Hematopoietic multipotent progenitor cell treated with erythropoietin and hydrocortisone succinate and interleukin-3 and kit ligand, for 6 days (in vitro differentiated cells): ENCODE measurements at regions not wholly inside any gene's neighbourhood (a gene's known extent, or its start where the extent isn't known, plus 50 kb on each side); places are given as distances from the start of the nearest gene placed in this dataset.
"Not testable (repeated sequence)": the region's sequence is repeated elsewhere in the genome, so short reads cannot be mapped to it uniquely, and the experiment has no call there.

Experiments
- DNase-seq: peaks from one replicate; pipeline ENCODE4 v3.0.0-alpha.2; 2015

DNA sequence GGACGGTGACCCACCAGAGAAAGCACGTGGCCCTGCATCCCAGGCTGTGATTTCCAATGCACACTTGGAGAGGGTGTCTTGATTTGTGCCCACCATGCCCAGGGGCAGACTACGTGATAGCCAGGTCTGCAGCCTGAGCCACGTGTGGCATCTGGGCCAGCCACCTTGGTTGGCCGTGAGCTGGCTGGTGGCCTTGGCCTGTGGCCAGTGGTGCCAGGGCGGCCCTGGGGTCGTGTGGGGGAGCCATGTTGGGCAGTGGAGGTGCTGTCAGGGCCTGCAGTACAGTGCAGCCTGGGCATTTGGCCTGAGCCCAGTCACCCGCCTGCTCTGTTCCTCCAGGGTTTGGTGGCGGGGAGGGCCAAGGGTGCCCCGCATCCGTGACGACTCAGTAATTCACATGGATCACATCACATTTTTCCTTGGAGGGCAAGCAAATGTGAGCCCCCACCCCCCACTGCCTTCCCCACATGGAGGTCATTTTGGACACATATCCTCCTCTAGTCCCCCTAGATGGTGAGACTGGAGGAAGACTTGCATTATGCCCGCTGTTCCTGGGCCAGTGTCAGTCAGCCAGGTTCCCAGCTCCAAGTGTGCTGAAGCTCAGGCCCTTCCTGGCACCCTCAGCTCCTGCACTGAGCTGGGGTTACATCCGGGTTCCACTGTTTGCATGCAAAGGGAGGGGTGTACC is 201.4 kb downstream of the UBE3A start:
- DNase-seq, result no peak

DNA sequence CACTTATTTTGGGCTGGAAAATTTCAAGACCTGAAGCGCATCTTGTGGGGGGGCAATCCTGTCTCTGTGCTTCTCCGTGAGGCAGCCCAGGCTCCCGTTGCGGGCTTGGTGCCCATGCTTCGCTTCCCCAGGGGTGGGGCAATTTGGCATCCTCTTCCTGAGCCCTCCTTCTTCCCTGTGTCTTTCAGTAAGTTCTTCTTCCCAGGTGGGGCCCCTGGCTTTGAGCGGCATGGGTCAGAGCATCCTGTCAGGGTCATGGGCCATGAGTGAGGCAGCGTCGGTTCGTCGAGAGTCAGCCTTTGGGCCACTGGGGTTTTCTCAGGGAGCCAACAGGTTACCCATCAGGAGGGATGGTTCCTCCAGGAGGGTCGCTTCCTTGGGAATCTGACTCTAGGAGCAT is 200.7 kb downstream of the UBE3A start:
- no peak for DNase-seq

GRCh38 chr15:25238716-25239470 is 199.9 kb downstream of the UBE3A start:
- no peak for DNase-seq

DNA sequence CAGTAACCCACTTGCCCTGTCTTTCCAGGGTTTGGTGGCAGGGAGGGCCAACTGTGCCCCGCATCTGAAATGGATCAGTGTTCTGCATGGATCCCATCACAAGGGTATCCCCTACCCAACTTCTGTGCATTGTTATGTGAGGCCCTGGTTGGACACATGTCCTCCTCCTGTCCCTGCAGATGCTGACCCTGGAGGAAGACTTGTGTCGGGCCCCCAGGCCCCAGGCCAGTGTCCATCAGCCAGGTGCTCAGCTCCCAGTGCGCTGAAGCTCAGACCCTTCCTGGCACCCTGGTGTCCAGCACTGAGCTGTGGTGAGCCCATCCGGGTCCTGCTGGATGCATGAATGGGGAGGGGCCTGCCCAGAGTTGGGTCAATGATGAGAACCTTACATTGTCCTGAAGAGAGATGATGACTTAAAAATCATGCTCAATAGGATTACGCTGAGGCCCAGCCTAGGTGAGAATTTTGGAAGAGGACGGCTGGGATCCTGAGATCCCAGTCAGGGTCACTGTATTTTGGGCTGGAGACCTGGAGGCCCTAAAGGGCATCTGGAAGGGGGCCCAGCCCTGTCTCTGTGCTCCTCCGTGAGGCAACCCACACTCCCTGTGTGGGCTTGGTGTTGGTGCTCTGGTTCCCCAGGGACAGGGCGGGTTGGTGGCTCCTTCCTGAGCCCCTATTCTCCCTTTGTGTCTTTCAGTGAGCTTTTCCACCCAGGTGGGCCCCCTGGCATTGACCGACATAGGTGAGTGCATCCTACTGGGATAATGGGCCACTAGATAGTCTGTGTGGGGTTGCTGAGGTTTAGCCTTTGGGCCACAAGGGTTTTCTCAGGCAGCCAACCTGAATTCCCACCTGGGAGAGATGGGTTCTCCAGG is 199.1 kb downstream of the UBE3A start:
- no peak for DNase-seq

DNA sequence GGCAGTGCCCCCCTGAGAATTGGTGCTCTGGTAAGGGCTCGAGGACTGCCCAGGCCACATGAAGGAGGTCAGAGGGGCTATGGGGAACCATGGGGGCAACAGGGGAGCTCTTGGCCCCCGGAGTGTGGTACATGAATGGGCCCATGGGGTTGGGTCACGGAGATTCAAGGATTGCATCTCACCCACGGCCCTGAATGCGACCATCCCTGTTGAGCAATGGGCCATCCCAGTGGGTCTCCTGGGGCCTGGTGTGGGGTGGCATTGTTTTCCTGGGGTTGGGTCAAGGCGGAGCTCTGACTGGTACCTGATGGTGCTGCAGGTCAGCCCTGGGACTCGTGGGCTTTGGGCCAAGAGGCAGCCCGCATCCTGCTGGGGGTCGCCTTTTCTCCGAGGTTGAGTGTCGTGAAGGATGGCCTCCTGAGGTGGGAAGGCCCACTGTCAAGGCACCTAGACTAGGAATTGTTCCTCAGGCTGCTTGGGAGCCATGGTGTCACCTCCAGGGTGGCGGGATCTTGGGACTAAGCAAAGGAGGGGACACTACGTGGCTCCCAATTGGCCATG is 198.3 kb downstream of the UBE3A start:
- no peak for DNase-seq

DNA sequence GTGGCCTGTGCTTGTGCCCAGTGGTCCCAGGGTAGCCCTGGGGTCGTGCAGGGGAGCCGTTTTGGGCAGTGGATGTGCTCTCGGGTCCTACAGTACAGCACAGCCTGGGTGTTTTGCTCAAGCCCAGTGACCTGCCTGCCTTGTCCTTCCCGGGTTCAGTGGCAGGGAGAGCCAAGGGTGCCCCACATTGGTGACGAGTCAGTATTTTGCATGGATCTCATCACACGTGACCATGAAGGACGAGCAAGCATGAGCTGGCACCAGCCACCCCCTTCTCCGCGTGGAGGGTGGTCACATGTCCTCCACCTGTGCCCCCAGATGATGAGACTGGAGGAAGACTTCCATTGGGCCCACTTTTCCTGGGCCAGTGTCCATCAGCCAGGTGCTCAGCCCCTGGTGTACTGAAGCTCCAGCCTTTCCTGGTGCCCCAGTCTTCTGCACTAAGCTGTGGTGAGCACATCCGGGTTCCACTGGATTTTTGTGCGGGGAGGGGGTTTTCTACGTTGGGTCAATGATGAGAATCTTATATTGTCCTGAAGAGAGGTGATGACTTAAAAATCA is 197.5 kb downstream of the UBE3A start:
- DNase-seq, result no peak

- DNase-seq, result no peak
Measured at GRCh38 chr15:25242166-25242879, 196.5 kb downstream of the UBE3A start.

- DNase-seq, result no peak
Measured at GRCh38 chr15:25242957-25243799, 195.6 kb downstream of the UBE3A start.

DNA sequence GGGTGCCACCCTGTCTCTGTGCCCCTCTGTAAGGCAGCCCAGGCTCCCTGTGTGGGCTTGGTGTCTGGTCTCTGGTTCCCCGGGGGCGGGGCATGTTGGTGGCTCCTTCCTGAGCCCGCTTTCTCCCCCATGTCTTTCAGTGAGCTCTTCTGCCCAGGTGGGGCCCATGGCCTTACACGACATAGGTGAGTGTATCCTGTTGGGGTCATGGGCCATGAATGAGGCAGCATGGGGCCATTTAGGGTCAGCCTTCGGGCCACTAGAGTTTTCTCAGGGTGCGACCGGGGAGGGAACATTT is 195.1 kb downstream of the UBE3A start:
- DNase-seq, result no peak

GRCh38 chr15:25244731-25245585 is 193.9 kb downstream of the UBE3A start:
- no peak for DNase-seq

DNA sequence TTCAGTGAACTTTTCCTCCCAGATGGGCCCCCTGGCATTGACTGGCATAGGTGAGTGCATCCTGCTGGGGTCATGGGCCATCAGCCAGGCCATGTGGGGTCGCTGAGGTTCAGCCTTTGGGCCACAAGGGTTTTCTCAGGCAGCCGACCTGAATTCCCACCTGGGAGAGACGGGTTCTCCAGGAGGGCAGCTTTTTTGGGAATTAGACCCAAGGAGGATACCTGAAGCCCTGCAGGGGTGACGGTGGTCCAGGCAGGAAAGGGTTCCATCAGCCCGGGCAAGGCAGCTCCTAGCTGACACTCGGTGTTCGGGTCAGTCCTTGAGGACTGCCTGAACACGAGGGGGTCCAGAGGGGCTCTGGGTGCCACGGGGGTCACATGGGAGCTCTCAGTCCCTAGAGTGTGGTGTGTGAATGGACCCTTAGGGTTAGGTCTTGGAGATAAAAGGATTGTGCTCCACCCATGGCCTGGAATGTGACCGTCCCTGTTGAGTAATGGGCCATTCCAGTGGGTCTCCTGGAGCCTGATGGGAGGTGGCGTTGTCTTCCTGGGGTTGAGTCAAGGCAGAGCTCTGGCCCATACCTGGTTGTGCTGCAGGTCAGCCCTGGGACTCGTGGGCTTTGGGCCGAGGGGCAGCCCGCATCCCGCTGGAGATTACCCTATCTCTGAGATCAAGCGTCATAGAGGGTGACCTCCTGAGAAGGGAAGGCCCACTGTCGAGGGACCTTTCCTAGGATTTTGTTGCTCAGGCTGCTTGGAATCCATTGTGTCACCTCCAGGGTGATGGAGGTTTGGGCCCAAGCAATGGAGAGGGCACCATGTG is 192.8 kb downstream of the UBE3A start:
- DNase-seq, result no peak

DNA sequence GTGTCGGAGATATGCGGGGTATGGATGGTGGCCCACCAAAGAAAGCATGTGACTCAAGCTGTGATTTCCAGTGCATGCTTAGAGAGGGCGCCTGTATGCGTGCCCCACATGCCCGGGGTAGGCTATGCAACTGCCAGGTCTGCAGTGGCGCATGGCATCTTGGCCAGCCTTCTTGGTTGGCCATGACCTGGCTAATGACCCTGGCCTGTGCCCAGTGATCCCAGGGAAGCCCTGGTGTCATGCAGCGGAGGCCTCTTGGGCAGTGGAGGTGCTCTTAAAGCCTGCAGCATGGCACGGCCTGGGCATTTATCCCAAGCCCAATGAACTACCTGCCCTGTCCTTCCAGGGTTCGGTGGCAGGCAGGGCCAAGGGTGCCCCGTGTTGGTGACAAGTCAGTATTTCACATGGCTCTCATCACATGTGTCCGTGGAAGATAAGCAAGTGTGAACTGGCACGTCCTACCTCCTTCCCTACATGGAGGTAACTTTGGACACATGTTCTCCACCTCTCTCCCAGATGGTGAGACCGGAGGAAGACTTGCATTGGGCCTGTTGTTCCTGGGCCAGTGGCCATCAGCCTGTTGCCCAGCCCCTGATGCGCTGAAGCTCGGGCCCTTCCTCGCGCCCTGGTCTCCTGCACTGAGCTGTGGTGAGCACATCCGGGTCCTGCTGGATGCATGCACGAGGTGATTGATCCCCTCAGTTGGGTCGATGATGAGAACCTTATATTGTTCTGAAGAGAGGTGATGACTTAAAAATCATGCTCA is 192.0 kb downstream of the UBE3A start:
- DNase-seq, result no peak

GRCh38 chr15:25247407-25248038 is 191.3 kb downstream of the UBE3A start:
- no peak for DNase-seq

DNA sequence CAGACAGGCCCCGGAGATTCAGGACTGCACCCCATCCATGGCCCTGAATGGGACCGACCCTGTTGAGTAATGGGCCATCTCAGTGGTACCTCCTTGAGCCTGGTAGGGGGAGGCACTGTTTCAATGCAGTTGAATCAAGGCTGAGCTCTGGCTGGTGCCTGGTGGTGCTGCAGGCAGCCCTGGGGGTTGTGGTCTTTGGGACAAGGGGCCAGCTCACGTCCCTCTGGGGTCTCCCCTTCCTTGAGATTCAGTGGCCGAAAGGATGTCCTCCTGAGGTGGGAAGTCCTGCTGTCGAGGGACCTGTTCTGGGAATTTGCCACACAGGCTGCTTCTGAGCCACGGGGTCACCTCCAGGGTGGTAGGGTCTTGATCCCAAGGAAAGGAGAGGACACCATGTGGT is 190.7 kb downstream of the UBE3A start:
- DNase-seq, result not testable (repeated sequence)

GRCh38 chr15:25248583-25249235 is 190.1 kb downstream of the UBE3A start:
- DNase-seq, result no peak

GRCh38 chr15:25249236-25250010 is 189.4 kb downstream of the UBE3A start:
- no peak for DNase-seq
